WTC11 (cell line): ENCODE measurements at regions not wholly inside any gene's neighbourhood (a gene's known extent, or its start where the extent isn't known, plus 50 kb on each side); places are given as distances from the start of the nearest gene placed in this dataset.

Experiments
- CBFB ChIP-seq: sonication (generic); formaldehyde crosslinking; IDR thresholded peaks from 2 replicates; pipeline ENCODE4 v1.8.1; 2022; ENCODE audit warnings: mild to moderate bottlenecking, low read depth, missing genetic modification reagents
- CREB1 ChIP-seq: sonication (generic); formaldehyde crosslinking; IDR thresholded peaks from 2 replicates; pipeline ENCODE4 v1.8.0; 2023; ENCODE audit warnings: mild to moderate bottlenecking, missing genetic modification reagents
- TCF7 ChIP-seq: sonication (generic); formaldehyde crosslinking; IDR thresholded peaks from 2 replicates; pipeline ENCODE4 v1.8.0; 2022; ENCODE audit warnings: mild to moderate bottlenecking, low read depth, missing genetic modification reagents, moderate library complexity
- ZNF396 ChIP-seq: fragments of 250-450 bp; sonication (Bioruptor Pico); IDR thresholded peaks from 2 replicates; pipeline ENCODE4 v1.8.0; 2021; ENCODE audit warnings: mild to moderate bottlenecking, moderate library complexity, borderline replicate concordance
- TF ChIP-seq, protein P1 (sequence below): fragments of 200-600 bp; IDR thresholded peaks from 2 replicates; pipeline ENCODE4 v1.8.0; 2022; ENCODE audit warnings: antibody characterized with exemption
- TF ChIP-seq, protein P2 (sequence below): sonication (generic); formaldehyde crosslinking; IDR thresholded peaks from 2 replicates; pipeline ENCODE4 v1.8.1; 2023; ENCODE audit warnings: mild to moderate bottlenecking, missing genetic modification reagents
- TF ChIP-seq, protein P3 (sequence below): sonication (generic); formaldehyde crosslinking; conservative IDR thresholded peaks from 2 replicates; pipeline ENCODE4 v1.8.1; 2022; ENCODE audit warnings: mild to moderate bottlenecking, missing genetic modification reagents
- TF ChIP-seq, protein P4 (sequence below): sonication (generic); formaldehyde crosslinking; IDR thresholded peaks from 2 replicates; pipeline ENCODE4 v1.8.1; 2022; ENCODE audit warnings: low read depth, mild to moderate bottlenecking, moderate library complexity, missing genetic modification reagents, borderline replicate concordance
- TF ChIP-seq, protein P5 (sequence below): sonication (generic); formaldehyde crosslinking; IDR thresholded peaks from 2 replicates; pipeline ENCODE4 v1.8.0; 2023; ENCODE audit warnings: mild to moderate bottlenecking, missing genetic modification reagents

DNA sequence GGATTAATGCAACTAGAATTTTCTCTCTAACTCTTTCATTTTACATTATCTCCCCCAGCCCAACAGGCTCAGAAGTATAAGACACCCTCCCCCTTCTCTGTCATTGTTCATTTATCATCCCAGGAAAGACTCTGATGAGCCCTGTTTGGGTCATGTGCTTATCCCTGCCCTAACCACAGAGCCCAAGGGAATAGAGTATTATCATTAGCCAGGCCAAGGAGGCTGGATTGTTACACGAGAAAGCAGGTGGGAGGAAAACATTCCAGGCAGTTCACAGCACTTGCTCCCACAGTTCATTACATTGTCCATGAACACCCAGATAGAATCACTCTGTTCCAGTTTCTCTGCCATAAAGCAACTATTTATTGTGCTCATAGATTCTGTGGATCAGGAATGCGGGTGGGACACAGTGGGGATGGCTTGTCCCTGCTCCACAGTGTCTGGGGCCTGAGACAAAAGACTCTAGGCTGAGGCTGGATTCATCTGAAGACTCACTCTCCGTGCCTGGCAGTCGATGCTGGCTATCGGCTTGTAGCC lies 59.5 kb upstream of the TMEM215 start:
- no peak for TF ChIP-seq CREB1 (CRISPR knock-in tag)
- TF ChIP-seq, protein P1, sequence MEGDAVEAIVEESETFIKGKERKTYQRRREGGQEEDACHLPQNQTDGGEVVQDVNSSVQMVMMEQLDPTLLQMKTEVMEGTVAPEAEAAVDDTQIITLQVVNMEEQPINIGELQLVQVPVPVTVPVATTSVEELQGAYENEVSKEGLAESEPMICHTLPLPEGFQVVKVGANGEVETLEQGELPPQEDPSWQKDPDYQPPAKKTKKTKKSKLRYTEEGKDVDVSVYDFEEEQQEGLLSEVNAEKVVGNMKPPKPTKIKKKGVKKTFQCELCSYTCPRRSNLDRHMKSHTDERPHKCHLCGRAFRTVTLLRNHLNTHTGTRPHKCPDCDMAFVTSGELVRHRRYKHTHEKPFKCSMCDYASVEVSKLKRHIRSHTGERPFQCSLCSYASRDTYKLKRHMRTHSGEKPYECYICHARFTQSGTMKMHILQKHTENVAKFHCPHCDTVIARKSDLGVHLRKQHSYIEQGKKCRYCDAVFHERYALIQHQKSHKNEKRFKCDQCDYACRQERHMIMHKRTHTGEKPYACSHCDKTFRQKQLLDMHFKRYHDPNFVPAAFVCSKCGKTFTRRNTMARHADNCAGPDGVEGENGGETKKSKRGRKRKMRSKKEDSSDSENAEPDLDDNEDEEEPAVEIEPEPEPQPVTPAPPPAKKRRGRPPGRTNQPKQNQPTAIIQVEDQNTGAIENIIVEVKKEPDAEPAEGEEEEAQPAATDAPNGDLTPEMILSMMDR = no peak
- no peak for TF ChIP-seq TCF7
- TF ChIP-seq, protein P2, sequence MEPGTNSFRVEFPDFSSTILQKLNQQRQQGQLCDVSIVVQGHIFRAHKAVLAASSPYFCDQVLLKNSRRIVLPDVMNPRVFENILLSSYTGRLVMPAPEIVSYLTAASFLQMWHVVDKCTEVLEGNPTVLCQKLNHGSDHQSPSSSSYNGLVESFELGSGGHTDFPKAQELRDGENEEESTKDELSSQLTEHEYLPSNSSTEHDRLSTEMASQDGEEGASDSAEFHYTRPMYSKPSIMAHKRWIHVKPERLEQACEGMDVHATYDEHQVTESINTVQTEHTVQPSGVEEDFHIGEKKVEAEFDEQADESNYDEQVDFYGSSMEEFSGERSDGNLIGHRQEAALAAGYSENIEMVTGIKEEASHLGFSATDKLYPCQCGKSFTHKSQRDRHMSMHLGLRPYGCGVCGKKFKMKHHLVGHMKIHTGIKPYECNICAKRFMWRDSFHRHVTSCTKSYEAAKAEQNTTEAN = no peak
- TF ChIP-seq, protein P3, sequence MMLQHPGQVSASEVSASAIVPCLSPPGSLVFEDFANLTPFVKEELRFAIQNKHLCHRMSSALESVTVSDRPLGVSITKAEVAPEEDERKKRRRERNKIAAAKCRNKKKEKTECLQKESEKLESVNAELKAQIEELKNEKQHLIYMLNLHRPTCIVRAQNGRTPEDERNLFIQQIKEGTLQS = no peak
- TF ChIP-seq, protein P4, sequence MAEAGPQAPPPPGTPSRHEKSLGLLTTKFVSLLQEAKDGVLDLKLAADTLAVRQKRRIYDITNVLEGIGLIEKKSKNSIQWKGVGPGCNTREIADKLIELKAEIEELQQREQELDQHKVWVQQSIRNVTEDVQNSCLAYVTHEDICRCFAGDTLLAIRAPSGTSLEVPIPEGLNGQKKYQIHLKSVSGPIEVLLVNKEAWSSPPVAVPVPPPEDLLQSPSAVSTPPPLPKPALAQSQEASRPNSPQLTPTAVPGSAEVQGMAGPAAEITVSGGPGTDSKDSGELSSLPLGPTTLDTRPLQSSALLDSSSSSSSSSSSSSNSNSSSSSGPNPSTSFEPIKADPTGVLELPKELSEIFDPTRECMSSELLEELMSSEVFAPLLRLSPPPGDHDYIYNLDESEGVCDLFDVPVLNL (CRISPR knock-in tag) = no peak
- TF ChIP-seq, protein P5, sequence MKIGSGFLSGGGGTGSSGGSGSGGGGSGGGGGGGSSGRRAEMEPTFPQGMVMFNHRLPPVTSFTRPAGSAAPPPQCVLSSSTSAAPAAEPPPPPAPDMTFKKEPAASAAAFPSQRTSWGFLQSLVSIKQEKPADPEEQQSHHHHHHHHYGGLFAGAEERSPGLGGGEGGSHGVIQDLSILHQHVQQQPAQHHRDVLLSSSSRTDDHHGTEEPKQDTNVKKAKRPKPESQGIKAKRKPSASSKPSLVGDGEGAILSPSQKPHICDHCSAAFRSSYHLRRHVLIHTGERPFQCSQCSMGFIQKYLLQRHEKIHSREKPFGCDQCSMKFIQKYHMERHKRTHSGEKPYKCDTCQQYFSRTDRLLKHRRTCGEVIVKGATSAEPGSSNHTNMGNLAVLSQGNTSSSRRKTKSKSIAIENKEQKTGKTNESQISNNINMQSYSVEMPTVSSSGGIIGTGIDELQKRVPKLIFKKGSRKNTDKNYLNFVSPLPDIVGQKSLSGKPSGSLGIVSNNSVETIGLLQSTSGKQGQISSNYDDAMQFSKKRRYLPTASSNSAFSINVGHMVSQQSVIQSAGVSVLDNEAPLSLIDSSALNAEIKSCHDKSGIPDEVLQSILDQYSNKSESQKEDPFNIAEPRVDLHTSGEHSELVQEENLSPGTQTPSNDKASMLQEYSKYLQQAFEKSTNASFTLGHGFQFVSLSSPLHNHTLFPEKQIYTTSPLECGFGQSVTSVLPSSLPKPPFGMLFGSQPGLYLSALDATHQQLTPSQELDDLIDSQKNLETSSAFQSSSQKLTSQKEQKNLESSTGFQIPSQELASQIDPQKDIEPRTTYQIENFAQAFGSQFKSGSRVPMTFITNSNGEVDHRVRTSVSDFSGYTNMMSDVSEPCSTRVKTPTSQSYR = no peak
- no peak for TF ChIP-seq CBFB (CRISPR knock-in tag)
- TF ChIP-seq ZNF396 (CRISPR knock-in tag) = no peak
